CD4-positive, alpha-beta memory T cell (primary cell): ENCODE measurements at regions not wholly inside any gene's neighbourhood (a gene's known extent, or its start where the extent isn't known, plus 50 kb on each side); places are given as distances from the start of the nearest gene placed in this dataset.
A peak's percentile ranks its signal among the peaks of the same experiment; 100 is the strongest.
"Not testable (repeated sequence)": the region's sequence is repeated elsewhere in the genome, so short reads cannot be mapped to it uniquely, and the experiment has no call there.

Source experiments
- CTCF ChIA-PET: fragments of 350-600 bp; sonication (Branson Sonifier 250); formaldehyde crosslinking; loops from one replicate; lab custom pipeline; 2021; ENCODE audit warnings: inconsistent platforms; ENCODE audit not compliant: partially characterized antibody; lab: Charles Lee
- POLR2A ChIA-PET: fragments of 350-600 bp; sonication (Branson Sonifier 250); formaldehyde crosslinking; loops from one replicate; lab custom pipeline; 2021; ENCODE audit not compliant: partially characterized antibody; lab: Charles Lee
- DNase-seq, 5 donors: peaks; one replicate each; pipeline versions ENCODE4 v3.0.0 to v3.0.0-alpha.2; 2020 to 2022; ENCODE audit warnings: mixed read lengths in 1 of 5
- H3K27ac ChIP-seq: one replicate; pipeline ENCODE4 v1.7.0; 2013; ENCODE audit warnings: low read depth, low read length
- H3K27me3 ChIP-seq: 2 replicates; pipeline ENCODE4 v1.7.0; 2013; ENCODE audit warnings: mild to moderate bottlenecking, low read length, moderate library complexity; ENCODE audit not compliant: insufficient read depth
- H3K36me3 ChIP-seq: 2 replicates; pipeline ENCODE4 v1.7.0; 2013; ENCODE audit warnings: mild to moderate bottlenecking, low read length, moderate library complexity; ENCODE audit not compliant: insufficient read depth
- H3K4me1 ChIP-seq: 2 replicates; pipeline ENCODE4 v1.7.0; 2013; ENCODE audit warnings: mild to moderate bottlenecking, low read length, moderate library complexity; ENCODE audit not compliant: insufficient read depth
- H3K4me3 ChIP-seq, 2 donors: one replicate each; pipeline ENCODE4 v1.7.0; 2013; ENCODE audit warnings: low read length in 2 of 2, mild to moderate bottlenecking in 1 of 2
- H3K9me3 ChIP-seq, 2 donors: one replicate each; pipeline ENCODE4 v1.7.0; 2013; ENCODE audit warnings: low read length in 2 of 2, control low read depth in 1 of 2; ENCODE audit not compliant: control insufficient read depth in 1 of 2
- H3K27ac Mint-ChIP-seq, 7 donors: one replicate each; pipeline ENCODE4 v1.8.0; 2020 to 2021; ENCODE audit warnings: mixed read lengths in 7 of 7, mild to moderate bottlenecking in 6 of 7, inconsistent platforms in 3 of 7, moderate library complexity in 3 of 7
- H3K27me3 Mint-ChIP-seq, 2 donors: one replicate each; pipeline ENCODE4 v1.8.0; 2020 to 2021; ENCODE audit warnings: mixed read lengths in 2 of 2
- H3K36me3 Mint-ChIP-seq, 2 donors: one replicate each; pipeline ENCODE4 v1.8.0; 2020 to 2021; ENCODE audit warnings: mixed read lengths in 2 of 2, inconsistent platforms in 1 of 2, mild to moderate bottlenecking in 1 of 2
- H3K4me1 Mint-ChIP-seq, 4 donors: one replicate each; pipeline ENCODE4 v1.8.0; 2020 to 2021; ENCODE audit warnings: mixed read lengths in 4 of 4, mild to moderate bottlenecking in 1 of 4
- H3K4me3 Mint-ChIP-seq, 8 donors: one replicate each; pipeline ENCODE4 v1.8.0; 2020 to 2021; ENCODE audit warnings: mixed read lengths in 8 of 8, mild to moderate bottlenecking in 7 of 8, moderate library complexity in 6 of 8, inconsistent platforms in 3 of 8
- H3K9me3 Mint-ChIP-seq, 8 donors: one replicate each; pipeline ENCODE4 v1.8.0; 2020 to 2021; ENCODE audit warnings: mixed read lengths in 8 of 8, mild to moderate bottlenecking in 5 of 8, inconsistent platforms in 3 of 8, moderate library complexity in 1 of 8
- intact Hi-C: fragments of 100-400 bp; cut with micrococcal nuclease; formaldehyde crosslinking; loops from one replicate; pipeline ENCODE4 v1.15.1; 2023

DNA sequence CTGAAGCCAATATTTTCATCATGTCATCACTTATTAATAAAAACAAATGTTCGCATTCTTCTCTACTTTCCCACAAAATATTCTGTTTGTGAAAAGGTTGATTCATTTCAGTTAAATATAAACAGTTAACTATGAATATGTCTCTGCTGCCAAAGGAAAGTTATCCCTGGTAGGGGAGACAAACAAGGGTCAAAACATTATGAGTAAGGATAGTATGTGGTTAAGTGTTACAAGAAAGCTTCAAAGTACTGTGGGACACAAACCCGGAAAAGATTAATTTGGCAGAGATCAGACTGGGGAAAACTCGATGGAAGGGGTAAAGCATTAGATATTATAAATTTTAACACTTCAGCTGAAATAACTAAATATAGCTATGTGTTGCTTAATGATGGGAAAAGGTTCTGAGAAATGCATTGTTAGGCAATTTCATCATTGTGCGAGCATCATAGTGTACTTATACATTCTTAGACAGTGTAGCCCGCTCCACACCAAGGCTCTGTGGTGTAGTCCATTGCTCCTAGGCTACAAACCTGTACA, 436.5 kb upstream of the TBL1XR1 start:
- Histone ChIP-seq H3K4me1 (no peaks in the 10 kb centered on the region), H3K9me3 (no peaks in the 10 kb centered on the region), H3K27ac (no peak overlapping the region), H3K27me3 (no peaks in the 10 kb centered on the region), H3K36me3 (no peaks in the 10 kb centered on the region), H3K4me3 (no peak overlapping the region)
- ChIA-PET POLR2A (interaction anchor here (0.9 kb wide), 1 partner anchor 28 kb away, joined by 3 read pairs; no protein-coding TSS in a partner anchor), CTCF (no interaction called here)
- peaks cover 0 to 5% (median 2%) of the 10 kb centered on the region in 8 donors for H3K9me3 Mint-ChIP-seq
- no peak overlapping the region for H3K27ac Mint-ChIP-seq
- H3K36me3 Mint-ChIP-seq, result no peaks in the 10 kb centered on the region
- H3K4me3 Mint-ChIP-seq, result no peak overlapping the region
- intact Hi-C loops, result no loop called here
- no peaks in the 10 kb centered on the region for H3K27me3 Mint-ChIP-seq
- H3K4me1 Mint-ChIP-seq, result peaks cover 0 to 2% (median 0%) of the 10 kb centered on the region in 4 donors
- DNase-seq, result no peak

DNA sequence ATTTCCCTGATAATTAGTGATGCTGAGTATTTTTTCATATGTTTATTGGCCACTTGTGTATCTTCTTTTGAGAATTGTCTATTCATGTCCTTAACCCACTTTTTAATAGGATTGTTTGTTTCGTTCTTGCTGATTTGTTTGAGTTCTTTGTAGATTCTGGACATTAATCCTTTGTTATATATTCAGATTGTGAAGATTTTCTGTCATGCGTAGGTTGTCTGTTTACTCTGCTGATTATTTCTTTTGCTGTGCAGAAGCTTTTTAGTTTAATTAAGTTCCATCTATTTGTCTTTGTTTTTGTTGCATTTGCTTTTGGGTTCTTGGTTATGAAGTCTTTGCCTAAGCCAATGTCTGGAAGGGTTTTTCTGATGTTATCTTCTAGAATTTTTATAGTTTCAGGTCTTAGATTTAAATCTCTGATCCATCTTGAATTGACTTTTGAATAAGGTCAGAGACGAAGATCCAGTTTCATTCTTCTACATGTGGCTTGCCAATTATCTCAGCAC, 438.4 kb upstream of the TBL1XR1 start:
- H3K36me3 Mint-ChIP-seq, H3K36me3 ChIP-seq, H3K4me3 ChIP-seq, H3K27me3 Mint-ChIP-seq, POLR2A ChIA-PET, CTCF ChIA-PET, DNase-seq, H3K4me3 Mint-ChIP-seq, H3K9me3 Mint-ChIP-seq, H3K27ac Mint-ChIP-seq, H3K4me1 ChIP-seq, intact Hi-C loops, H3K27me3 ChIP-seq, H3K9me3 ChIP-seq, H3K27ac ChIP-seq: not testable (repeated sequence)
- peaks cover 9 to 15% (median 12%) of the 10 kb centered on the region in 4 donors for H3K4me1 Mint-ChIP-seq

DNA sequence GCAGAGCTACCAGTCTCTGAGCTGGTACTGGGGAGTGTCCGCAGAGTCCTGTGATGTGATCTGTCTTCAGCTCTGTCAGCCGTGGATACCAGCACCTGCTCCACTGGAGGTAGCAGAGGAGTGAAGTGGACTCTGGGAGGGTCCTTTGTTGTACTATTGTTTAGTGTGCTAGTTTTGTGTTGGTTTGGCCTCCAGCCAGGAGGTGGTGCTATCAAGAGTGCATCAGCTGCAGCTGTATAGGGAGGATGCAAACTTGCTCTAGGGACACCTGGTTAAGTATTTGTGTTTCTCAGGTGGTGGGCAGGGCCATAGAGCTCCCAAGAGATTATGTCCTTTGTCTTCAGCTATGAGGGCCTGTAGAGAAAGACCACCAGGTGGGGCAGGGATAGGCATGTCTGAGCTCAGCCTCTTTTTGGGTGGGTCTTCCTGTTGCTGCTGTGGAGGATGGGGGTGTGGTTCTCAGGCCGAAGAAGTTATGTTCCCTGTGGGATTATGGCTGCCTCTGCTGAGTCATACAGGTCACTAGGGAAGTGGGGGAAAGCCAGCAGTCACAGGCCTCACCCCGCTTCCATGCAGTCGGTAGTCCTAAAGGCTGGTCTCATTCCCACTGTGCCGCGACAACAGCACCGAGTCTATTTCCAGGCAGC, 443.2 kb upstream of the TBL1XR1 start:
- Mint-ChIP-seq H3K27me3 (no peaks in the 10 kb centered on the region), H3K4me1 (peaks cover 40 to 59% (median 48%) of the 10 kb centered on the region in 4 donors), H3K36me3 (no peaks in the 10 kb centered on the region), H3K27ac (peak overlapping the region in 6 of 7 donors; percentile 27 to 90 (median 55)), H3K9me3 (peaks cover 0 to 9% (median under 1%) of the 10 kb centered on the region in 8 donors), H3K4me3 (peak overlapping the region in 3 of 8 donors; percentile 9 to 43 (median 22))
- no peak for DNase-seq
- no peaks in the 10 kb centered on the region for H3K36me3 ChIP-seq
- no peaks in the 10 kb centered on the region for H3K27me3 ChIP-seq
- no peak overlapping the region for H3K4me3 ChIP-seq
- H3K27ac ChIP-seq, result no peak overlapping the region
- POLR2A ChIA-PET, result interaction anchor here (0.9 to 1.1 kb wide), 4 partner anchors 9 to 280 kb away, joined by 3 read pairs; no protein-coding TSS in a partner anchor
- peaks cover 52% of the 10 kb centered on the region for H3K4me1 ChIP-seq
- intact Hi-C loops, result loop anchor here (10.0 kb wide), 1 partner anchor 276 kb away; no protein-coding TSS in a partner anchor
- CTCF ChIA-PET, result interaction anchor here (1.0 to 1.5 kb wide), 4 partner anchors 9 to 102 kb away, joined by 3 to 4 read pairs (median 3); no protein-coding TSS in a partner anchor
- H3K9me3 ChIP-seq, result no peaks in the 10 kb centered on the region

DNA sequence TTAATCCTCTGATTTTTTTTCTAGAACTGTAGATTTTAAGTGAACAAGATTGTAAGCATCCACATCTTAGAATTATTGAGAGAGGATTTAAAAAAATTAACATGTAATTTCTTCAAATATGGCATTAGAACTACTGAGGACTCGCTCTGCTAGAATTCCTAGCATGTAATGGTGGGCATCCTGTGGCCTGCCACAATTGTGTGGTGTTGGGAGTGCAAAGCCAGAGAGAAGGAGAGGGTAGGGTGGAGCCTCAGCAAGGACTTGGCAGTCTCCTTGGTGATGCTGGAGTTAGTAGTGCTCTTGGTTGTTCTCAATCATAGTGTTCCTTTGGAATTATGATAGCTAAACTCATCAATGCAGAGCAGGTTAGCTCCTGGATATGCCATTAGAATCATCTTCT, 443.9 kb upstream of the TBL1XR1 start:
- ChIA-PET CTCF (interaction anchor here (1.2 to 1.9 kb wide), 4 partner anchors 8 to 103 kb away, joined by 3 to 12 read pairs (median 6); no protein-coding TSS in a partner anchor), POLR2A (interaction anchor here (0.9 to 2.5 kb wide), 4 partner anchors 16 to 444 kb away, joined by 3 to 12 read pairs (median 4); partner anchors contain the start of gene TBL1XR1)
- H3K36me3 ChIP-seq, result no peaks in the 10 kb centered on the region
- no peaks in the 10 kb centered on the region for H3K9me3 ChIP-seq
- intact Hi-C loops, result loop anchor here (10.0 kb wide), 1 partner anchor 276 kb away; no protein-coding TSS in a partner anchor
- Mint-ChIP-seq H3K9me3 (peaks cover 0 to 6% (median under 1%) of the 10 kb centered on the region in 8 donors), H3K4me3 (peak overlapping the region in 1 of 8 donors; percentile 66), H3K36me3 (no peaks in the 10 kb centered on the region), H3K4me1 (peaks cover 43 to 66% (median 54%) of the 10 kb centered on the region in 4 donors), H3K27ac (peak overlapping the region; percentile 17 to 94 (median 79)), H3K27me3 (no peaks in the 10 kb centered on the region)
- no peaks in the 10 kb centered on the region for H3K27me3 ChIP-seq
- peaks cover 59% of the 10 kb centered on the region for H3K4me1 ChIP-seq
- no peak for DNase-seq
- H3K27ac ChIP-seq, result no peak overlapping the region
- H3K4me3 ChIP-seq, result no peak overlapping the region

DNA sequence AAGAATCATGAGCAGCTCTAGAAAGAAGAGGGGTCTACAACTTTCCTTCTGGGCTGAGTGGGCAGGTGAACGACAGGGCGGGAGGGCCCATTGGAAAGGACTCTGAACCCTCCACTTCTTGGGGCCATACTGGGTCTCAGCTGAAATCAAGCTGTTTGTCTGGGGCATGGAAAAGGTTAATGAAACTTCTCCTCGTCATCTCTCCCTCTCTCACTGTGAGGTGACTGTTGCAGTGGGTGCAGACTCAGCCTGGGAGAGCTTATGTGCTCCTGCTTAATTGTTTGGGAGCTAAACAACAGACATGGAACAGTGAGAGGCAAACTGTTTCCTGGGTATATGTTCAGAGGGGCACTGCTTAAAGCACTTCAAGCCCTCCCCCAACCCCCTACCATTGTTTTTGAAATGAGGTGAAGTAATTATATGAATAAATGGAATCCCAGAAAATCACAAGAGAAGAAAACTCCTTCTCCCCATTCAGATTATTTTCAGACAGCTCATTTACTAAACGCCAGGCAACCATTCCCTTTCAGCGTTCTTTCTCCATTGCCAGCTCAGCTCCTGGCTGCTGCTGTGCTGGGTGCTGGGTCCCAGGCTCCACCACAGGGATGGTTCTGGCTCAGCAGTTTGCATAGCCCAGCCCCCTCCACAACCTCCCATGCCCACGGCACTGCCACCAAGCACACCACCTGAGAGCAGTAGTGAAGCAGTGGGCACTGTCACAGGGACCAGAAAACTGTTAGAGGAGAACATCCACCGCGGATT, 444.9 kb upstream of the TBL1XR1 start:
- peak overlapping the region; percentile 25 to 29 for H3K4me3 ChIP-seq
- Mint-ChIP-seq H3K9me3 (peaks cover 0 to 4% (median 0%) of the 10 kb centered on the region in 8 donors), H3K27me3 (no peaks in the 10 kb centered on the region), H3K4me1 (peaks cover 52 to 76% (median 62%) of the 10 kb centered on the region in 4 donors), H3K4me3 (peak overlapping the region; percentile 22 to 82 (median 66)), H3K36me3 (no peaks in the 10 kb centered on the region), H3K27ac (peak overlapping the region; percentile 61 to 94 (median 90))
- intact Hi-C loops, result loop anchor here (2.0 to 10.0 kb wide), 2 partner anchors 43 to 277 kb away; no protein-coding TSS in a partner anchor
- H3K27ac ChIP-seq, result peak overlapping the region; percentile 23
- ChIA-PET POLR2A (interaction anchor here (0.6 to 2.5 kb wide), 16 partner anchors 10 to 445 kb away, joined by 3 to 12 read pairs (median 4); partner anchors contain the start of gene TBL1XR1), CTCF (interaction anchor here (0.9 to 1.9 kb wide), 7 partner anchors 8 to 591 kb away, joined by 3 to 12 read pairs (median 7); no protein-coding TSS in a partner anchor)
- H3K27me3 ChIP-seq, result no peaks in the 10 kb centered on the region
- H3K9me3 ChIP-seq, result no peaks in the 10 kb centered on the region
- no peaks in the 10 kb centered on the region for H3K36me3 ChIP-seq
- DNase-seq, result no peak
- peaks cover 69% of the 10 kb centered on the region for H3K4me1 ChIP-seq

DNA sequence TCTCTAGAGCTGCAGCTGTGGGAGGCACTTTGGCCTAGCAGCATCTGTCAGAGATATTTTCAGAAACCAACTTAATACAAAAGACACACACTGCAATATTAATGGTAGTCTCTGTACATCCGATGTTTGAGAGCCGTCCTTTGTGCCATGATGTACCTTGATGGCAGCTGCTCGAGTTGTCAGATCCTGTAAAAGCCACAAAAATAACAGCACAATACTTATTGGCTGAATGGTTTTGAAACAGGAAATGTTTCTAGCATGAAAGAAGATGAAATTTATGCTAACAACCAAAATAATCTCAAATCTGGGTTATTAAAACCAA, 445.5 kb upstream of the TBL1XR1 start:
- Mint-ChIP-seq H3K9me3 (peaks cover 0 to 4% (median 0%) of the 10 kb centered on the region in 8 donors), H3K27me3 (no peaks in the 10 kb centered on the region), H3K4me1 (peaks cover 57 to 81% (median 67%) of the 10 kb centered on the region in 4 donors), H3K4me3 (peak overlapping the region; percentile 22 to 82 (median 66)), H3K36me3 (no peaks in the 10 kb centered on the region), H3K27ac (peak overlapping the region; percentile 61 to 94 (median 90))
- intact Hi-C loops, result loop anchor here (2.0 to 10.0 kb wide), 2 partner anchors 44 to 278 kb away; no protein-coding TSS in a partner anchor
- H3K9me3 ChIP-seq, result no peaks in the 10 kb centered on the region
- peak overlapping the region; percentile 23 for H3K27ac ChIP-seq
- CTCF ChIA-PET, result interaction anchor here (0.9 to 1.9 kb wide), 7 partner anchors 8 to 591 kb away, joined by 3 to 12 read pairs (median 7); no protein-coding TSS in a partner anchor
- H3K4me1 ChIP-seq, result peaks cover 74% of the 10 kb centered on the region
- peak in 4 of 5 donors; percentile 52 to 63 (median 58) for DNase-seq
- POLR2A ChIA-PET, result interaction anchor here (0.9 to 2.5 kb wide), 16 partner anchors 10 to 447 kb away, joined by 3 to 12 read pairs (median 4); no protein-coding TSS in a partner anchor
- H3K4me3 ChIP-seq, result peak overlapping the region; percentile 25 to 29
- no peaks in the 10 kb centered on the region for H3K27me3 ChIP-seq
- no peaks in the 10 kb centered on the region for H3K36me3 ChIP-seq
